ENCODE measurements at regions not wholly inside any gene's neighbourhood (a gene's known extent, or its start where the extent isn't known, plus 50 kb on each side); places are given as distances from the start of the nearest gene placed in this dataset.

- TF ChIP-seq USF2 (IDR thresholded peaks at IDR 0.05; ENCODE audit: low read length): no peak
- no peak for TF ChIP-seq MAFK (IDR thresholded peaks at IDR 0.05; ENCODE audit: low read depth, low read length)
- no peak for TF ChIP-seq RBBP5 (IDR thresholded peaks at IDR 0.05; ENCODE audit: borderline replicate concordance, low read depth, low read length)
- no peak for TF ChIP-seq GABPA (IDR thresholded peaks at IDR 0.05; ENCODE audit: borderline replicate concordance, insufficient read depth, low read length)
- TF ChIP-seq BRCA1 (IDR thresholded peaks at IDR 0.05; ENCODE audit: low read depth, low read length): no peak
- no peak for TF ChIP-seq MAX (IDR thresholded peaks at IDR 0.05)
Observed at GRCh38 chr2:5886462-5886861, 194.3 kb downstream of the SOX11 start (continued).

Measured in H1 (cell line).